HG02798 (cell line): ENCODE measurements at regions not wholly inside any gene's neighbourhood (a gene's known extent, or its start where the extent isn't known, plus 50 kb on each side); places are given as distances from the start of the nearest gene placed in this dataset.

Experiments
- ATAC-seq: cut with Tn5 transposase; IDR thresholded peaks from one replicate; pipeline ENCODE4 v1.9.1; 2021; ENCODE audit warnings: mild to moderate bottlenecking; ENCODE audit not compliant: unreplicated experiment, poor library complexity

DNA sequence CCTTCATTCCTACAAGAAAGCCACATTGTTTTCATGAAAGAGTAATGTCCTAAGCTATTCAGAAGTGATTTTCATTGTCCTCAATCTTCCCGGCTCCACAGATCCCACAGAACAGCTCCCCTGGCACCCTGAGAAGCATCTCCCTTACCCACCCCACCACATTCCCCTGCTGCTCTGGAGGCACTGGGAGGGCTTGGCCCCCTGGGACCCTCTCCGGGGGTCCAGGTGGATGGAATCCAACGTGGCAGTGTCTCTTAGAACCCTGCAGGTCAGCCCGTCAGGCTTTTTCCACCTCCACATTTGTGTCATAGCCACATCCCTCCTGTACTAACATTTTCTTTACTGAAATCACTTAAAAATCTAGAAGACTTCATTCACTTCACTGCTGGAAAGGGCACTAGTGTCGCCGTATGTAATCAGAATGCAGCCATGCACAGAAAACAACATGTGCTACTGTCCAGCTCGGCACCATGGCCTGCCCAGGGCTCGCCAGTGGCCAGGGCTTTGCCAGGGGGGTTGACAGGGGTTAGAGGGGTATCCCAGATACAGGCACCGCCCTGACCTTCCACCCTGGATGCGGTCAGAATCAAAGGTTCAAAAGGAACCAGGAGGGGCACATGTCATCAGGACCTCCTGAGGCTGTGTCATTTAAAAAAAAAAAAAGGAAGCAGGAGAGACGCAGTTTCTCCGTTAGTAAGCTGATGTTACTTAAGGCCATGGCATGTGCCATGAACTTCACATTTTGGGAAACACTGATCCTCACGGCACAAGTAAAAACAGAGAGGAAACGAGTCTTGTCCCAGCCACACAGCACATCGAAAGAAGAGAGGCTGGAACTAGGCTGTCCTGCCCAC, 106.3 kb downstream of the LSM3 start:
- no peak for ATAC-seq

DNA sequence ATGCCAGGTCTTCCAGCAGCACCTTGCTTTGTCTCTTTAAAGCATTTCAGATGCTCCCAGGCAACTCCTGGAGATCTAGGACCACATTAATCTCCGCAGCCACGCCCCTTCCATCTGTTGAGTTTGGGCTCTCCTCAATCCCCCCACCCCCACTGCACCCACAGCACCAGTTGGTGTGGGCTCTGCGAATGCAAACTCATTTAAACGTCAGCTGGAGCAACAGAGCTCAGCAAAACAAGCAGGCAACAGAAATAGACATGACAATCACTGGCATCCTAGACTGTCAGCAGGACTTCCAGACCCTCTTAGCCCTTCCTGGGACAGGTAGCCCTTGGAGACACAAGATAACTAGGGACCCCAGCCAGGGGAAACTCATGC, 106.9 kb downstream of the LSM3 start:
- ATAC-seq = no peak

DNA sequence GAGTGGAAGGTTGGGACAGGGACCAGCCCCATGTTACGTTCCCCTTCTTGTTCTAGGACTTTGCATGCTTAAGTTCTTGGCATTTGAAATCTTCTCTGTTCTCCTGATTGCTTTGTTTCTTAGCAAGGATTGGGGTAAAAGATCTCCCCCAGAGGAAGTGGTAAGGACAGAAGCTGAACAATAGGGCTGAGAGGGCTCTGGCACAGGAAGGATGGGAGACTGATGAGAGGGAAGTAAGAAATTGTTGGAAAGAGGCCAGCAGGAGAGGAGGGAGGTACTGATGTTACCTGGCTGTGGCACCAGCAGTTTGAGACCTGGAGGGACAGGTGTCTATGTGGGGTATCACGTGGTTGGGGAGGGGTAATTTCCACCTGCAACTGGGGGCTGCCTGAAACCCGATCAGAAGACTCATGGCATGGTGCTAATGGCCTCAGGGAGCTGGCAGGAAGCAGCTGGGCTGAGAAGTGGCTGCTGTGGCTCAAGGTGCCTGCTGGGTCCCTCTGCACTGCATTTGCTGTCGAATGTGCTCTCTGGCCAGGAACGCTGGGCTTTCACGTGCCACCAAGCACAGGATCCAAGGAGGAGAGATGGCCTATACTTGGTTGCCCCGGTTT, 108.4 kb downstream of the LSM3 start:
- ATAC-seq = no peak

GRCh38 chr3:14288177-14288788, 109.7 kb downstream of the LSM3 start:
- no peak for ATAC-seq

DNA sequence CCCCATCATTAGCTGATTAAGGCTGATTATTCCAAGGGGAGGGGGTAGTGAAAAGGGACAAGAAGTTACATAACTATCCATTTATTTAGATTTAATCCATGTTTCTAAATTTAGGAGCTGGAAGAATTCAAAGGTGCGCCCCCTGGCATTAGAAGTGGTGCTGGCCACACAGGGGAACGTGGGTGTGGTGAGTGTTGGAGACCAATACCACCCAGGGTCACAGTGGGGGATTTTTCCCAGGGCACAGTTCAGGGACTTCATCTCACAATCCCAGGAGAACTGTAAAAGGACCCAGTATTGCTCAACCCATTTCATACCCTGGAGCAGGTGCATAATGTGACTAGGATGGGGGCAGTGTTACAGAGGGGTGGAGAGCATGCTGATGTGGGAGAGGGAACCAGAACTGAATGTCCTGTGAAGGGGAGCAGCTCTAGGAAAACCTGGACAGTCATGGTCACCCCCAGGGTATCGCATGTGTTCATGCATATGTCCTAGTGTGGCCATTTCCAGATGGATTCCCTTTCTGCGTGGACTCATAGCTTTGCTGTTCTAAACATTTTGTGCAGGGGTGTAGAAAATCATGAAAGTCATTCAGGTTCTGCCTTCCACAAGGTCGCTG, 110.3 kb downstream of the LSM3 start:
- ATAC-seq = no peak

DNA sequence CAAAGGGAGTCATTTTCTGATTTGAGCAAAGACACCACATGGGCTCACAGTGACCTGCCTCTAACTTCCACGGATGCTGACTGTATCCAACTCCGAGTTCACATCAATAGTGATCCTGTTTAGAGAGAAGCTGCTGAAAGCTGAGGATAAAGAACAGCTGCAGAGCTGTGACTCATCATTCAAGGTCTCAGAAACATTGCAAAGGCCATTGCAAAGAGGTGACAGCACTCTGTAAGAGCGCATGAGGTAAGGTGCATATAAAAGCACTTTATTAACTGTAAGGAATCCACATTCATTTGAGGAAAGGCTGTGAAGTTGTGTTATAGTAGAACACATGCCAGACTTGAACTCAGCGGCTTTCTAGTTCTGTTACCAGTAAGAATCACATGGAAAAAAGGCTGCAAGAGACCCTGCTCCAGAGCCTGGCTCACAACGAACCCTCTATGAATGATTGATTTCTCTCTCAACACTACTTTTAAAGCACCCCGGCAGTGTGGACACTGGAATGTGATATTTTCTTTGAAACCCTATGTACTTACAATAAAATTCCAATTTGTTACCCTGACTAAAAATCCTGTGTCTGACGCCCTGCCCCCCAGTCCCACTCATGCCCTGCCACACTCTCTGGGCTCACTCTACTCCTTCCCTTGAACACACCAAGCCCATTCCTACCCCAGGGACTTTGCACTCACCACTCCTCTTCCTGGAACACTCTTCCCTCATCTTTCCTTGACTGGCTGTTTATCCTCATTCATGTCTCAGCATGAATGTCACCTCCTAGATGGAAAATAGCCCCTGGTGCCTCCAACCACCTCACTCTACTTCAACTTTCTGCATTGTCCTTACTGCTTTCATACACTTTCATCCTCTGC, 111.2 kb downstream of the LSM3 start:
- ATAC-seq = no peak

DNA sequence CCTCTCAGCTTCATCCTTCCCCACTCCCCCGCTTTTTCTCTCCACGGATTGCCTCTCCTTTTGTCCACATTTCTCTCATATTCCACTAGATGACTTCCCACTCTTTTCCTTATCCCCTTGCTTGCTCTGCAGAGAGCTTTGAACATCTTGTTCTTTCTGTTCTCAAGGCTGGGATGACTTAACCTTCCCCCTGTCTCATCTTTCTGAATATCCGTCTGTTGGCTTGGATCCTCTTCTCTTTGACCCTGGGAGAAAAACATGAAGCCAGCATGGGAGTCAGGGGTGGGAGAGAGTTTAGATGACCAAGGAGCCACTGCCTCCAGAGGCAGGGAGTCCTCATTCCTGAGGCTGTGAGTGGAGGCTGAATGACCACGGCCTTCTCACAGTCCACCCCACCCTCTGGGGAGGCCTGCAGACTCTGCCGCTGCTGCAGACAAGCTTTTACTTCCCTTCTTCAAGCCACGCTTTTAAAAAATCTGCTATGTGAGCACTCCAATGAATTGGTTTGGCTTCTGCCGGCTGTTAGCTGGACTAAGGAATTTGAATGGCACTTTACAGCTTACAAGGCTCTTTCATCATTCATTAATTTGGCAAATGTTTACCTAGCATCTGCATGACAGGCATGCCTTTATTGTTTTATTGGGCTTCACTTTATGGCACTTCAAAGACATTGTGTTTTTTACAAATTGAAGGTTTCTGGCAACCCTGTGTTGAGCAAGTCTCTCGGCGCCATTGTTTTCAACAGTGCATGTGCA, 111.6 kb upstream of the SLC6A6 start:
- ATAC-seq = no peak

DNA sequence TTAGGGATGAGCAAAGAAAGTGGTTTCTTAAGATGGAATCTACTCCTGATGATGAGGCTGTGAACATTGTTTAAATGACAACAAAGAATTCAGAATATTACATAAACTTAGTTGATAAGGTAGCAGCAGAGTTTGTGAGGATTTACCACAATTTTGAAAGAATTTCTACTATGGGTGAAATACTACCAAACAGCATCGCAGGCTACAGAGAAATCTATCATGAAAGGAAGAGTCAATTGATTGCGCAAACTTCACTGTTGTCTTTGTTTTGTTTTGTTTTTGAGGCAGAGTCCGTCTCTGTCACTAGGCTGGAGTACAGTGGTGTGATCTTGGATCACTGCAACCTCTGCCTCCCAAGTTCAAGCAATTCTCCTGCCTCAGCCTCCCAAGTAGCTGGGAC, 107.4 kb upstream of the SLC6A6 start:
- no peak for ATAC-seq

DNA sequence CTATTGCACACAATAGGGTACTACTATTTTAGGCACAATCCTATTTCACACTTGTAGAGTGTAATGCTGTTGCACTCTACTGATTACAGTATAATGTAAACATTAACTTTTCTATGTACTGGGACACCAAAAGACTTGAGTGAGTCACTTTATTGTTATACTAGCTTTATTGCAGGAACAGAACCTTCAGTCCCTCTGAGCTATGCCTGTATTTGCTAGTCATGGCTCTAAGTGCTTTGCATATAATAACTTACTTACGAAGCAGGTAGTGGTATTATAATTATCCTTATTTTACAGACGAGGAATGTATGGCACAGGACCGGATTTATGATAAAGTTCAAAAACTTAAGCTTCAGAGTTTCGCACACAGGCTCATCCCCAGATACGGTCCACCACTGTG, 106.6 kb upstream of the SLC6A6 start:
- ATAC-seq = no peak

DNA sequence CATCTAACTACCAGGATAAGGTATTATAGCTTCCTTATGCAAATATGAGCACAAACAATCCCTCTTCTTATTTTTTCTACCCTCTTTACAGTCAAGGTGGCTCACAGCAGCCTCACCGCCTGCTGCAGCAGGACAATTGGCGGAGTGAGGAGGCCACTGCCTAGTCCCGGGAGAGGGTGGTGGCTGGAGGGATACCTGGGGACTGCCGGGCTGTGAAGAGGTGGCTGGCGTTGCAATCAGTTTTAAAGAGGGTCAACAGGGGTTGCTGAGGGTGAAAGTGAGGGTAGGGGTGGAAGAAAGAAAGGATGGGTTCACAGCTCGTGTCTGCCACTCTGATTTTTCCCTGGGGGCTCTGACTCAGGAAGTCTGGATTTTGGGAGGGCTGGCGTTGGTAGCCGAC, 105.1 kb upstream of the SLC6A6 start:
- no peak for ATAC-seq

- no peak for ATAC-seq
These were observed 104.6 kb upstream of the SLC6A6 start for GRCh38 chr3:14297784-14298236.

- ATAC-seq = no peak
These were observed 104.0 kb upstream of the SLC6A6 start for GRCh38 chr3:14298442-14298841.

- no peak for ATAC-seq
These were observed 103.3 kb upstream of the SLC6A6 start for GRCh38 chr3:14298991-14299555.

DNA sequence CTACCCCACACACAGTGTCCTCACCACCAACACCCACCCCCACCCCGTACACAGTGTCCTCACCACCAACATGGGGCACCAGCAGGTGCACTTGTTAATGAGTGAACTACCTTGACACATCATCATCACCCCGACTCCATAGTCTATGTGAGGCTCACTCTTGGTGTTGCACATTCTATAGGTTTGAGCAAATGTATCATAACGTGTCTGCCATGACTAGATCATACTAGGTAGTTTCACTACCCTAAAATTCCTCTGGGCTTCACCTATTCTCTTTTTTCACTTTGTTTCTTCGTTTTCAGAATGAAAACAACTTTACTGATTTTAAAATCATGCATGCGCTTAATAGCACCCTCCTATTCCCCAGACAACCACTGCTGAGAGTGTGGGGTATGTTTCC, 102.6 kb upstream of the SLC6A6 start:
- peak; percentile 46 for ATAC-seq

- no peak for ATAC-seq
These were observed 101.5 kb upstream of the SLC6A6 start for GRCh38 chr3:14300721-14301399.

GRCh38 chr3:14301558-14301957, 100.8 kb upstream of the SLC6A6 start:
- no peak for ATAC-seq

DNA sequence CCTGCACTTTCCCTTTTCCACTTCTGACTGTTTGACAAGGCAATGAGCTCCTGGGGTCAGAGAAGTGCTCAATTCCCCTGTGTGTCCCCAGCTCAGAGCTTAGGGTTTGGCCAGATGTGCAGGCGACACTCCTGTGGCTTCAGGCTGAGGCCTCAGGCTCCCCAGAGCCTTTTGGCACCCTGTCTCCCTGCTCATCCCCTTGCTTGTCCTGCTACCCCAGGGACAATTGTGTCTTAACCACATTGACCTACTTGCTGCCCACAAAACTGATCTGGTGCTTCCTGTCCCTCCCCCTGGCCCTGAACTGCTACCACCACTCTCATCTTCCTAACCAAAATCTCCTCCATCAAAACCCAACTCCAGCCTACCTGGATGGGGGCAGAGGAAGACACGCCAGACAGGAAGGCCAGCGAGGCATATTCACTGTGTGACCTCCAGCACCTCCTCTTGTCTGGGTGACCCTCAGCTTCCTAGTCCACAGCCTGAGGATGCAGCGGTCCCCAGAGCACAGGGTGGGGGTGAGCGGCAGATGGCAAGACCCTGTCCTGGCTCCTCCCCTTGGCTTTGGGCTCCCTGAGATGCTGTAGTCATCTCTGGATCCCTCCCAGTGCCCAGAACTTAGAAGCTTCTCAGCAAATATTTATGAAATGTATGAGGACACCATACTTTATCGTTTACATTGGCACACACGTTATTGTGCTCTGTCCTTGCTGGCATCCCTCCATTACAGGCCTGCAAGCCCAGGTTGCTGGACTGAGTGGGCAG, 98.9 kb upstream of the SLC6A6 start:
- ATAC-seq = no peak
